NT2/D1 (cell line): ENCODE measurements at regions not wholly inside any gene's neighbourhood (a gene's known extent, or its start where the extent isn't known, plus 50 kb on each side); places are given as distances from the start of the nearest gene placed in this dataset.

Experiments used
- DNase-seq: peaks from one replicate; pipeline ENCODE4 v3.0.0-alpha.2; 2011; ENCODE audit warnings: low read depth, low spot score
- H3K27me3 ChIP-seq: 2 replicates; pipeline ENCODE4 v1.6.0; 2011; ENCODE audit warnings: mild to moderate bottlenecking; ENCODE audit not compliant: insufficient read length, insufficient read depth
- H3K36me3 ChIP-seq: 2 replicates; pipeline ENCODE4 v1.6.1; 2011; ENCODE audit warnings: mild to moderate bottlenecking, low read length, mixed read lengths; ENCODE audit not compliant: insufficient read depth, insufficient read length
- H3K4me1 ChIP-seq: 2 replicates; pipeline ENCODE4 v1.5.1; 2011; ENCODE audit not compliant: insufficient read depth, insufficient read length
- H3K4me3 ChIP-seq: 2 replicates; pipeline ENCODE4 v1.5.1; 2011; ENCODE audit warnings: low read depth; ENCODE audit not compliant: insufficient read length
- H3K9ac ChIP-seq: 2 replicates; pipeline ENCODE4 v1.6.0; 2011; ENCODE audit warnings: low read depth; ENCODE audit not compliant: insufficient read length
- H3K9me3 ChIP-seq: 2 replicates; pipeline ENCODE4 v1.5.1; 2011; ENCODE audit warnings: mild to moderate bottlenecking, low read length; ENCODE audit not compliant: insufficient read depth
- SUZ12 ChIP-seq: IDR thresholded peaks from 2 replicates; pipeline ENCODE4 v1.6.1; 2011; ENCODE audit not compliant: insufficient read length, insufficient read depth; ENCODE audit errors: extremely low read depth
- YY1 ChIP-seq: IDR thresholded peaks from 2 replicates; pipeline ENCODE4 v1.6.1; 2011; ENCODE audit not compliant: insufficient read length, insufficient read depth
- ZNF274 ChIP-seq: IDR thresholded peaks from 2 replicates; pipeline ENCODE4 v1.6.1; 2011; ENCODE audit warnings: mild to moderate bottlenecking, low read depth, low read length

- H3K27me3 ChIP-seq = no peaks in the 10 kb centered on the region
- TF ChIP-seq SUZ12 (no peak), YY1 (no peak), ZNF274 (no peak)
- DNase-seq = no peak
- peaks cover 2% of the 10 kb centered on the region for H3K4me1 ChIP-seq
- no peaks in the 10 kb centered on the region for H3K36me3 ChIP-seq
- no peak overlapping the region for H3K9ac ChIP-seq
- H3K9me3 ChIP-seq = no peaks in the 10 kb centered on the region
- no peak overlapping the region for H3K4me3 ChIP-seq
These were observed 1019.9 kb upstream of the WWC1 start for GRCh38 chr5:167271511-167271910.

- no peaks in the 10 kb centered on the region for H3K27me3 ChIP-seq
- TF ChIP-seq SUZ12 = no peak
- no peak for TF ChIP-seq YY1
- TF ChIP-seq ZNF274 = no peak
- DNase-seq = no peak
- no peak overlapping the region for H3K4me3 ChIP-seq
- no peaks in the 10 kb centered on the region for H3K36me3 ChIP-seq
- no peaks in the 10 kb centered on the region for H3K4me1 ChIP-seq
- no peak overlapping the region for H3K9ac ChIP-seq
- H3K9me3 ChIP-seq = no peaks in the 10 kb centered on the region
These were observed 1011.3 kb upstream of the WWC1 start for GRCh38 chr5:167280111-167280510.

GRCh38 chr5:167281925-167282324 lies 1009.5 kb upstream of the WWC1 start:
- Histone ChIP-seq H3K36me3 (no peaks in the 10 kb centered on the region), H3K9me3 (no peaks in the 10 kb centered on the region), H3K4me1 (no peaks in the 10 kb centered on the region), H3K9ac (no peak overlapping the region), H3K4me3 (no peak overlapping the region), H3K27me3 (no peaks in the 10 kb centered on the region)
- no peak for TF ChIP-seq ZNF274
- no peak for TF ChIP-seq YY1
- TF ChIP-seq SUZ12 = no peak
- DNase-seq = no peak

- Histone ChIP-seq H3K4me3 (no peak overlapping the region), H3K9ac (no peak overlapping the region), H3K4me1 (no peaks in the 10 kb centered on the region), H3K27me3 (no peaks in the 10 kb centered on the region), H3K9me3 (no peaks in the 10 kb centered on the region), H3K36me3 (no peaks in the 10 kb centered on the region)
- DNase-seq = no peak
- TF ChIP-seq YY1 (no peak), SUZ12 (no peak), ZNF274 (no peak)
These were observed 1007.8 kb upstream of the WWC1 start for GRCh38 chr5:167283691-167284090.

GRCh38 chr5:167284222-167284890 lies 1007.1 kb upstream of the WWC1 start:
- H3K4me3 ChIP-seq = no peak overlapping the region
- H3K9me3 ChIP-seq = no peaks in the 10 kb centered on the region
- no peak for DNase-seq
- H3K27me3 ChIP-seq = no peaks in the 10 kb centered on the region
- no peaks in the 10 kb centered on the region for H3K36me3 ChIP-seq
- TF ChIP-seq YY1 = no peak
- TF ChIP-seq ZNF274 = no peak
- no peak for TF ChIP-seq SUZ12
- H3K4me1 ChIP-seq = no peaks in the 10 kb centered on the region
- no peak overlapping the region for H3K9ac ChIP-seq

GRCh38 chr5:167285591-167285990 lies 1005.9 kb upstream of the WWC1 start:
- Histone ChIP-seq H3K36me3 (no peaks in the 10 kb centered on the region), H3K4me1 (no peaks in the 10 kb centered on the region), H3K27me3 (no peaks in the 10 kb centered on the region), H3K9me3 (no peaks in the 10 kb centered on the region), H3K9ac (no peak overlapping the region), H3K4me3 (no peak overlapping the region)
- TF ChIP-seq ZNF274 = no peak
- no peak for TF ChIP-seq SUZ12
- no peak for TF ChIP-seq YY1
- no peak for DNase-seq

- Histone ChIP-seq H3K36me3 (no peaks in the 10 kb centered on the region), H3K4me3 (no peak overlapping the region), H3K9me3 (no peaks in the 10 kb centered on the region), H3K9ac (no peak overlapping the region), H3K4me1 (no peaks in the 10 kb centered on the region), H3K27me3 (no peaks in the 10 kb centered on the region)
- TF ChIP-seq ZNF274 (no peak), SUZ12 (no peak), YY1 (no peak)
- no peak for DNase-seq
These were observed 1004.6 kb upstream of the WWC1 start for GRCh38 chr5:167286891-167287290.
